RPMI7951 (cell line): ENCODE measurements at regions not wholly inside any gene's neighbourhood (a gene's known extent, or its start where the extent isn't known, plus 50 kb on each side); places are given as distances from the start of the nearest gene placed in this dataset.

ENCODE experiments used
- DNase-seq: peaks from one replicate; pipeline ENCODE4 v3.0.0-alpha.2; 2012; ENCODE audit warnings: low read depth

GRCh38 chr2:5538772-5539171, 153.4 kb upstream of the SOX11 start:
- DNase-seq: no peak

GRCh38 chr2:5539282-5540165, 152.7 kb upstream of the SOX11 start:
- DNase-seq: no peak

GRCh38 chr2:5540856-5541255, 151.3 kb upstream of the SOX11 start:
- no peak for DNase-seq

- no peak for DNase-seq
Measured at GRCh38 chr2:5544205-5544786, 147.9 kb upstream of the SOX11 start.

GRCh38 chr2:5546181-5546580, 146.0 kb upstream of the SOX11 start:
- DNase-seq: no peak

GRCh38 chr2:5548991-5549715, 143.0 kb upstream of the SOX11 start:
- no peak for DNase-seq

DNA sequence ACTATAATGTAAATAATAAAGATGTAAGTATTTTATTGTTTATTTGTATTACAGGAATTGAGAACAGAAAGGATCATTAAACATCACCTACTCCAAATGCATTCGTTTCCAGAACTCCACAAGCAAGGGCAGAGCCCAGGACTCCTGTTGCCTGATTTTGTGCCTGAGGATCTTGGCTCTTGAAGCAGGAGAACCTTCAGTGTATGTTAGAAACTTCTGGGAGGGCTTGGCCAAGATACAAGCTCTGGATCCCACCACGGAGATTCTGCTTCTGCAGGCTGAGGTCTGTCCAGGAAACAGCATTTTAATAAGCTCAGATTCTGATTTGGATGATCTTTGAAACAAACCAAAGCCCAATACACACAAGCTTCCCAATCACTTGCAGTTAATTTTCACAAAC, 142.4 kb upstream of the SOX11 start:
- DNase-seq: no peak

DNA sequence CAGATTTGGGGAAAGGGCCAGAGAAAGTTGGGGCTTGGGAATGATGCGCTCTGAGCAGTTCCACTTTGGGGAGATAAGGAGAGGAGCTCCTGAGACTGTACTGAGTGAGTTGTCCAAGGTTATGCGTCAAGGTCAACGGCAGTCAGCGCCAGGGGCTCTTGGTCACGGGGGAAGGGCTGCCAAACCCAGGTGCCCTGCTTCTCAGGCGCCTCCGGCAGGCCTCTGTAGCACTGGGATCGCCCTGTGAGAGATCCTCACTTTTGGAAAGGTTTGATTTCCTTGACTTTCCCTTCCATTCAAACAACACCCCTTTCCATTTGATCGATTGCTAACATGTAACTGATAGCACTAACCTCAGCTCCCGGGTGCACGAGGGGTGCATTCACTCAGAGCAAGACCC, 136.5 kb upstream of the SOX11 start:
- DNase-seq: no peak

GRCh38 chr2:5561006-5561405, 131.2 kb upstream of the SOX11 start:
- peak; percentile 61 for DNase-seq

DNA sequence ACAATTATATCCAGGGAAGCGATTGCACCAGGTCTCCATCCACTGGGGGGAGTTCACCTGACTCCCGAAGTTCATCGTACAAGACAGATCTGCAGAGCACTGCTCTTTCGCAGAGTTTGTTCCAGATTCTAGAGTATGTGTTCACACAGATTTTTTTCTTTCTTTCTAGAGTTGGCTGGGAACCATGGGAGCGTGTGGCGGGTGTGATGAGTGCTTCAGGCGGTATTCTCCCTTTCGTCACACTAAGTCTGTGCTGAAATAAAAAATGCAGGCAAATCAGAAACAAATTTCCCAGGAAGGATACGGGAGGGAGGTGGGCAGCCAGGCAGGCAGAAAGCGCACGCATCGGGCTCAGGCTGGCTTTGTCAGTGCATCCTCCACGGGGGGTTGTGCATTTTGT, 129.8 kb upstream of the SOX11 start:
- peak; percentile 2 for DNase-seq

DNA sequence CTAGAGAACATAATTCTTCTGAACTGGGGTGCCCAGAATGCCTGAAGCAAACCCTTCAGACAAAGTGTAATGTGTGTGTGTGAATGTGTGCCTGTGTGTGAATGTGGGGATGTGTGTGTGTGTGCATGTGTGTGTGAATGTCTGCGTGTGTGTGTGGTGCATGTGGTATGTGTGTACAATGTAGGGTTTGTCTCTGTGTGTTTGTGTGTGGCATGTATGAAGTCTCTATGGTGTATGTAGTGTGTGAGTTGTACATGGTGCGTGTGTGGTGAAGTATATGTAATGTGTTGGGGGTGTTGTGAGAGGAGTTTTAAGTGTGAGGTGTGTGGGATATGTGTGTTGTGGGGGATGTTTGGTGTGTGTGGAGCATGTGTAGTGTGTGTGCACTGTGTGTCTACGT, 129.3 kb upstream of the SOX11 start:
- DNase-seq: no peak

DNA sequence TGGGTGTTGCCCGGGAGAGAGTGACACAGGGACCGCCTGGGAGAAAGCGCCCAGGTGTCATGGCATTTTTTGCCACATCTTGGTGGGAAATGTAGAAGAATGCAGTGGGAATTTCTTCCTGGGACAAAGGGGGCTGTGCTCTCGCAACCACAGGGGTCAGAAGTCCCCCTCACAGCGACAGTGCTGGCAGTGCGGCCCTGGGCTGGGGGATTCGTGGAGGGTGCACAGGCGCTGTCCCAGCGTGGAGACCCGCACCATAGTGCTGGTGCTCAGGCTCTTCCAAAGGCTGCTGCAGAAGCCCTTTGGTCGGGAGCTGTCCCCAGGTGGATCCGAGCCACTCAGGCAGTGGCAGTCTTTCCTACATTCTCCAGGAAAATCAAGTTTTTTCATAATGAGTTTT, 128.8 kb upstream of the SOX11 start:
- DNase-seq: no peak

DNA sequence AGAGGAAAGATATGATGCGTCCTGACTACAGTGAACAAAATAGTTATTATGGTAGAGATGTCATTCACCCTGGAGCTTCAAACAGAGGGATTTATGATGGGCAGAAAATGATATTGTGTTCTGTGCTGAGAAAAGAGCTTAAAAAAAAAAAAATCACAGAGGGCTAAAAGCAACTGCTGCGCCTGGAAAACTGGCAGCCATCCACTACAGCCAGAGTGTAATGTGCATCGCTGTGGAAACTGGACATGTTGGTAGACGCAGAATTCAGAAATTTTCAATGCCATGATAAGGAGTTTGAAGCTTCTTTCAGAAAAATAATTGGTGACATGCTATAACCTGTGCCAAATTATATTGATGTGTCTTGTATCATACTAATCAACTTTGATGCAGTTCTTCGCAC, 122.9 kb upstream of the SOX11 start:
- no peak for DNase-seq

DNA sequence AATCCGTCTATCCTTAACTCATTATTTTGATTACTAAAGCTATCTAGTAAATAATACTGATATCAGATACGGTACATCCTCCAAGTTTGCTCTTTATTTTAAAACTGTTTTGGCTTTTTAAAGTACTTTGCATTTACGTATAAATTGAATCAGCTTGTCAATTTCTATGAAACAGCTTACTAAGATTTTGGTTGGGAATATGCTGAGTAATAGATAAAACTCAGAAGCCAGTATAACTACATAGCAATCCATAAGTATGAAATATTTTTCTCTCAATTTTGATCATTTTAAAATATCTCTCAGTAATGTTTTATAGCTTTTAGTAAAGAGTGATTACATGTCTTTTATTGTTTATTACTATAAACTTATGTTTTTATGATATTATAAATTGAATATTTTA, 116.2 kb upstream of the SOX11 start:
- no peak for DNase-seq

- DNase-seq: no peak
Measured at GRCh38 chr2:5587766-5588165, 104.4 kb upstream of the SOX11 start.

DNA sequence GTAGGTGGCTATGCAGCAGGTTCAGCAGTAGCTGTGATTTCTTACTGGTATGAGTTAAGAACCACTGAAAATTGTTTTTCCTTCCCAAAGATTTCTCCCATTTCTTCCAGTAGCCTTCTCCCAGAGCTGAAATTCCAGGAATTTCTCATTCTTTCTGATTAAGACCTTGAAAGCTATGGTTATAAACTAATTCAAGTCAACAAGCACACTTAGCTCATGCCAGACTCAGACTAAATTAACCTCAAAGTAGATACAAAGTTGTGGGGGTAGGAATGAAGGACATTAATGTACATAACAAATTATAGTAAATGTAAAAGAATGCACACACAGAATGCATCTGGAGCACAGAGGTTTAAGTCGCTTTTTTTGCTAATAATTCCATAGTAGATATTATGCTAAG, 103.6 kb upstream of the SOX11 start:
- no peak for DNase-seq

- no peak for DNase-seq
Measured at GRCh38 chr2:5589183-5589582, 103.0 kb upstream of the SOX11 start.

GRCh38 chr2:5590886-5591285, 101.3 kb upstream of the SOX11 start:
- no peak for DNase-seq

DNA sequence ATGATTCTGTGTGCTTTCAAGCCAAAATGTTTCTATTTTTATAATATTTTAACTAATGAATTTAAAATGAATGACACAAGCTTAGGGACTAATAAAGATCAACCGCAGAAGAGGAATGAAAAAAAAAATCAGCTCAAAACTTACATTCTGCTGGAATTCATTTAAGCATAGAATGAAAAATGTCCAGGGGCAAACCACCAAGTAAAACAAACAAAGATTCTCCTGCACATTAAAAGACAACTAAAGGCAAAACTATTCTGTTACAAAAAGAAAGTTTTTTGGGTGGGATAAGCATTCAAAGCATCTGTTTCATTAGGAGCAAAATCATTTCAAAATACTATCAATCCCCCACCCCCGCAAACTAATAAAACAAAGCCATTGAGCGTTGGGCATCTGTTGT, 99.3 kb upstream of the SOX11 start:
- no peak for DNase-seq

DNA sequence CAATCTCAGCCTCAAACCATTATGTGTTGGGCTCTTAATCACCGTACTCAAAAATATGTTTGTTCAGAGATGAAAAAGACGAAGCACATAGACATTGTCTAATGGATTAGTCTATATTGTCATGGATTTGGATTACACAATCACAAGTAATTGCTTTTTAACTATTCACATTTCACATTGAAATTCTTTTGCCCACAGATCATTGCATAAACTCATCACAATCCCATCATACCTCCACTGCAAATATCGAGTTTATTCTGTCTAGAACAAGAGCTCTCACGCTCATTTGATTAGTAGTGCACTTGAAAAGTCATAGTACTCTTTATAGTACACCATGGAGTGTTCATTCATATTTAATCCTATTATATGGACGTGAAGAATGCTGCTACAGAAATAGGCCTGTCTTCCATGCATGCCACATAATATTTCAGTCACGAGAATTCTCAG, 97.9 kb upstream of the SOX11 start:
- no peak for DNase-seq

- DNase-seq: no peak
Measured at GRCh38 chr2:5596868-5597267, 95.3 kb upstream of the SOX11 start.

DNA sequence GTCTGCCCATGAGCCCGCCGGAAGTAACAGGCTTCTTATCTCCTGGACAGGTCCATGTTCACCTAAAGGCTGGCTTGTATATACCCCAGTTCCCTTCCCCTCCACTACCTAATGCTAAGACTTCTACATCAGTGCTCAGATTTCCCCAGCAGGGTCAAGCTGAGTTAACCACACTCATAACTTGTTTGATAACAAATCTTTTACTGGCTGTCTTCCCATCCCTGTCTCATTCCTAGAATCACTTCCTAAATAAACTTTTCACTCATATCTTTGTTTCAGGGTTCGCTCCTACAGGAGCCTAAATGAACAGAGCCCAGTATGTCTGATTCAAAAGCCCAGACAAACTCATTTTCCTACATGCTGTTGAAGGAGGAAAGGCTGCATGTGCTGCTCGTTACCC, 94.0 kb upstream of the SOX11 start:
- DNase-seq: no peak

- DNase-seq: no peak
Measured at GRCh38 chr2:5609201-5609600, 83.0 kb upstream of the SOX11 start.
